ENCODE measurements at regions not wholly inside any gene's neighbourhood (a gene's known extent, or its start where the extent isn't known, plus 50 kb on each side); places are given as distances from the start of the nearest gene placed in this dataset.
"Not testable (repeated sequence)": the region's sequence is repeated elsewhere in the genome, so short reads cannot be mapped to it uniquely, and the experiment has no call there.

- TF ChIP-seq, protein P1, sequence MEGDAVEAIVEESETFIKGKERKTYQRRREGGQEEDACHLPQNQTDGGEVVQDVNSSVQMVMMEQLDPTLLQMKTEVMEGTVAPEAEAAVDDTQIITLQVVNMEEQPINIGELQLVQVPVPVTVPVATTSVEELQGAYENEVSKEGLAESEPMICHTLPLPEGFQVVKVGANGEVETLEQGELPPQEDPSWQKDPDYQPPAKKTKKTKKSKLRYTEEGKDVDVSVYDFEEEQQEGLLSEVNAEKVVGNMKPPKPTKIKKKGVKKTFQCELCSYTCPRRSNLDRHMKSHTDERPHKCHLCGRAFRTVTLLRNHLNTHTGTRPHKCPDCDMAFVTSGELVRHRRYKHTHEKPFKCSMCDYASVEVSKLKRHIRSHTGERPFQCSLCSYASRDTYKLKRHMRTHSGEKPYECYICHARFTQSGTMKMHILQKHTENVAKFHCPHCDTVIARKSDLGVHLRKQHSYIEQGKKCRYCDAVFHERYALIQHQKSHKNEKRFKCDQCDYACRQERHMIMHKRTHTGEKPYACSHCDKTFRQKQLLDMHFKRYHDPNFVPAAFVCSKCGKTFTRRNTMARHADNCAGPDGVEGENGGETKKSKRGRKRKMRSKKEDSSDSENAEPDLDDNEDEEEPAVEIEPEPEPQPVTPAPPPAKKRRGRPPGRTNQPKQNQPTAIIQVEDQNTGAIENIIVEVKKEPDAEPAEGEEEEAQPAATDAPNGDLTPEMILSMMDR (IDR thresholded peaks at IDR 0.05; ENCODE audit: insufficient read depth, low read depth, low read length) = no peak
- no peak for DNase-seq (ENCODE audit: low read depth)
- H3K4me3 ChIP-seq (ENCODE audit: low read depth, low read length) = no peak overlapping the region
These were observed 1155.5 kb downstream of the TBL1XR1 start for GRCh38 chr3:176041812-176042211.

- DNase-seq (ENCODE audit: low read depth) = no peak
- H3K4me3 ChIP-seq (ENCODE audit: low read depth, low read length) = no peak overlapping the region
- TF ChIP-seq, protein P1 (IDR thresholded peaks at IDR 0.05; ENCODE audit: insufficient read depth, low read depth, low read length) = no peak
These were observed 1156.1 kb downstream of the TBL1XR1 start for GRCh38 chr3:176041185-176041584.

GRCh38 chr3:176037636-176038035, 1159.6 kb downstream of the TBL1XR1 start:
- TF ChIP-seq, protein P1 (IDR thresholded peaks at IDR 0.05; ENCODE audit: insufficient read depth, low read depth, low read length) = no peak
- H3K4me3 ChIP-seq (ENCODE audit: low read depth, low read length) = no peak overlapping the region
- no peak for DNase-seq (ENCODE audit: low read depth)

GRCh38 chr3:176032043-176032442, 1165.2 kb downstream of the TBL1XR1 start:
- DNase-seq (ENCODE audit: low read depth) = peak; percentile 5

GRCh38 chr3:176016203-176016602, 1157.1 kb downstream of the NAALADL2 start:
- not testable (repeated sequence) for DNase-seq (ENCODE audit: low read depth); H3K4me3 ChIP-seq (ENCODE audit: low read depth, low read length)

More at GRCh38 chr3:176032043-176032442, 1165.2 kb downstream of the TBL1XR1 start:
- TF ChIP-seq, protein P1 (IDR thresholded peaks at IDR 0.05; ENCODE audit: insufficient read depth, low read depth, low read length) = no peak
- no peak overlapping the region for H3K4me3 ChIP-seq (ENCODE audit: low read depth, low read length)

- not testable (repeated sequence) for H3K4me3 ChIP-seq (ENCODE audit: low read depth, low read length); DNase-seq (ENCODE audit: low read depth)
These were observed 1156.1 kb downstream of the NAALADL2 start for GRCh38 chr3:176015228-176015627.

- TF ChIP-seq, protein P1 (IDR thresholded peaks at IDR 0.05; ENCODE audit: insufficient read depth, low read depth, low read length) = no peak
- no peak for DNase-seq (ENCODE audit: low read depth)
- no peak overlapping the region for H3K4me3 ChIP-seq (ENCODE audit: low read depth, low read length)
These were observed 1150.1 kb downstream of the NAALADL2 start for GRCh38 chr3:176009256-176009655.

DNA sequence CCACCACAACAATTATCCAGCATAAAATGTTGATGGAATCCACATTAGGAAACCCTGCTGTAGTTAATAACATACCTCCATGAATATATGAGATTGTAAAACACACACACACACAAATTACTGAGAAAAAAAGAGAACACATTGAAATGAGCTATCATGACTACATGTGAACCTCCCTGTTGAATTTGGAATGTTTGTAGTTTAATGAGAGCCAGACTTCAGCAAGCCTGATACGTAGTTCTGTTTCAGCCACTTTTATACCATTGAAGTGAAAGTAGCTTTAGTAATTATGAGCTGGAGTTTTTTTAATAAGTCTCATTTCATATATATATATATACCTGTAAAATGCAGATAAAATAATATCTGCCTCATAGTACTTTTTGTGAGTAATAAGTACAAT, 1146.4 kb downstream of the NAALADL2 start:
- TF ChIP-seq, protein P1 (IDR thresholded peaks at IDR 0.05; ENCODE audit: insufficient read depth, low read depth, low read length) = no peak
- no peak overlapping the region for H3K4me3 ChIP-seq (ENCODE audit: low read depth, low read length)
- DNase-seq (ENCODE audit: low read depth) = no peak

Data from fibroblast of villous mesenchyme (primary cell).